Tibial nerve (tissue), 4 donors: ENCODE measurements at regions not wholly inside any gene's neighbourhood (a gene's known extent, or its start where the extent isn't known, plus 50 kb on each side); places are given as distances from the start of the nearest gene placed in this dataset.

ENCODE experiments used
- EP300 ChIP-seq, 2 donors: sonication (generic); formaldehyde crosslinking; IDR thresholded peaks; one replicate each; pipeline ENCODE4 v1.6.1; 2017; ENCODE audit warnings: antibody characterized with exemption in 2 of 2, mild to moderate bottlenecking in 1 of 2
- TF ChIP-seq, protein P1 (sequence below), 5 experiments: fragments of 200-600 bp in 3 of 5; fragments of 450-650 bp in 2 of 5; sonication (generic) in 3 of 5; IDR thresholded peaks; one replicate each; pipeline ENCODE4 v1.5.1; 2016 to 2019; ENCODE audit warnings: antibody characterized with exemption in 5 of 5, mild to moderate bottlenecking in 3 of 5, moderate library complexity in 2 of 5

DNA sequence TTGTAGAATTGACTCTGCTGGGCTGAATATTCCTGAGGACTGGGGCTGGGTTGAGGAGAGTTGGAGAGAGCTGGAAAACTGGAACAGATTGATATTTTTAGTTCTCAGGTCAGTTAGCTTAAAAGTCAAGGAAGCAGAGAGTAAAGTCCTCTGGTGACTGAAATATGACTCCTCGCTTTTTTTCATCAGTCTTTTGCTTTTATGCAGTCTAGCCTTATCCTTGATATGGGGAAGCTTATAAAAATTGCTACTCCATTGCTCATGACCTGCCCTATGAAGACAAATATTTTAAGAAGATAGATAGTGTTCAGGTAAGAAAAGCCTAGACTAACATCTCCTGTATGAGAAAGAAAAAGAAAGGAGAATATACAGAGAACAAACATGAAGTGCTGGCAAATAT lies 152.7 kb downstream of the C4orf33 start:
- TF ChIP-seq, protein P1, sequence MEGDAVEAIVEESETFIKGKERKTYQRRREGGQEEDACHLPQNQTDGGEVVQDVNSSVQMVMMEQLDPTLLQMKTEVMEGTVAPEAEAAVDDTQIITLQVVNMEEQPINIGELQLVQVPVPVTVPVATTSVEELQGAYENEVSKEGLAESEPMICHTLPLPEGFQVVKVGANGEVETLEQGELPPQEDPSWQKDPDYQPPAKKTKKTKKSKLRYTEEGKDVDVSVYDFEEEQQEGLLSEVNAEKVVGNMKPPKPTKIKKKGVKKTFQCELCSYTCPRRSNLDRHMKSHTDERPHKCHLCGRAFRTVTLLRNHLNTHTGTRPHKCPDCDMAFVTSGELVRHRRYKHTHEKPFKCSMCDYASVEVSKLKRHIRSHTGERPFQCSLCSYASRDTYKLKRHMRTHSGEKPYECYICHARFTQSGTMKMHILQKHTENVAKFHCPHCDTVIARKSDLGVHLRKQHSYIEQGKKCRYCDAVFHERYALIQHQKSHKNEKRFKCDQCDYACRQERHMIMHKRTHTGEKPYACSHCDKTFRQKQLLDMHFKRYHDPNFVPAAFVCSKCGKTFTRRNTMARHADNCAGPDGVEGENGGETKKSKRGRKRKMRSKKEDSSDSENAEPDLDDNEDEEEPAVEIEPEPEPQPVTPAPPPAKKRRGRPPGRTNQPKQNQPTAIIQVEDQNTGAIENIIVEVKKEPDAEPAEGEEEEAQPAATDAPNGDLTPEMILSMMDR (IDR thresholded peaks at IDR 0.05), result no peak
- TF ChIP-seq EP300 (IDR thresholded peaks at IDR 0.05), result no peak
